D341Med (cell line): ENCODE measurements at regions not wholly inside any gene's neighbourhood (a gene's known extent, or its start where the extent isn't known, plus 50 kb on each side); places are given as distances from the start of the nearest gene placed in this dataset.
A peak's percentile ranks its signal among the peaks of the same experiment; 100 is the strongest.
"Not testable (repeated sequence)": the region's sequence is repeated elsewhere in the genome, so short reads cannot be mapped to it uniquely, and the experiment has no call there.

ENCODE experiments used
- DNase-seq: peaks from one replicate; pipeline ENCODE4 v3.0.0; 2012; ENCODE audit warnings: low spot score

DNA sequence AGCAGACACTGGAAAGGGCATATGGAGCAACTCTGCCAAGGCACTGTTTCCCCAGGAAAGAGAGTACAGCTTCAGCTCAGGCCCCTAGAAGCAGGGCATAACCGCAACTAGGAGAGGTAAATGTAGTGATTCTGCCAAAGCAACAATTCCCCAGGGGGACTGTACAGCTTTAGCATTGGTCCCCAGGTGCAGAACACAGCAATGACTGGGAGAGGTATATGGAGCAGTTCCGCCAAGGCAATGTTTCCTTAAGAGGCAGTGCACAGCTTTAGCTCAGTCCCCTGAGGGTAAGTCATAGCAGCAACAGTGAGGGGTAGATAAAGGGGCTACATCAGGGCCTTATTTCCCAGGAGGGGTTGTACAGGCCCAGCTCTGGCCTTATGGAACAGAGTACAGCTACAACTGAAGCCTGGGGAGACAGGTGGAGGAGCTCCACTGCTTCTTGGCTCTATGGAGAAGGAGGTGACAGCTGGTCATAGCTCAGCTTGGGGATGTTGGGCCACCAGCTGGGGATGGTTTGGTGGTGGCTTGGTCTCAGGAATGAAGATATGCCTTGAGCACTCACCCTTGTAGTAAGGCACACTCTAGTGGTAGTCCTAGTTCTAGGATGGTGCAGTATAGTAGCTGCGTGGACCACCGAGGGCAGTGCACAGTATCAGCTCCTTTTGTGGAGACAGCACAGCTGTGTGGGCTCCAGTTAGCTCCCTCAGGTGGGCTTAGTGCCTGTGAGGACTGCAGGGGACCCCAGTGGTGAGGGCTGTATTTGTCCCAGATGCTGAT lies 582.7 kb downstream of the PTPRC start:
- no peak for DNase-seq

- DNase-seq, result no peak
These were observed 585.1 kb downstream of the PTPRC start for GRCh38 chr1:199223936-199224335.

DNA sequence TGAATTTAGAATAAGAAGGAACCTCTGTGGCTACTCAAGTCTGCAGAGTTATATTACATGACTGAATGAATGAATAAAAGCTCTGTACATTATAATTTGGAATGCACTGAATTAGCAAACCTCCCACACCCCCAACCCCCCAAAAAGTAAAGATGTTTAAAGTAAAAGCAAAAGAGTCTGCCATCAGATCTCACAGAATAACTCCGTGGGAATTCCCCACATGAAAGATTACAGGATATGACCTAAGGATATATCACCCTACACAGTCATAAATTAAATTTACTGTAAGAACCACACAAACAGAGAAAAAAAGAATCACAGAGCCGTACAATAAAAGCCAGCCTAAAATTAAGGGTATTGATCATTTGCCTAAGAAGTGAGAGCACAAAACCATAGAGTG lies 587.3 kb downstream of the PTPRC start:
- no peak for DNase-seq

DNA sequence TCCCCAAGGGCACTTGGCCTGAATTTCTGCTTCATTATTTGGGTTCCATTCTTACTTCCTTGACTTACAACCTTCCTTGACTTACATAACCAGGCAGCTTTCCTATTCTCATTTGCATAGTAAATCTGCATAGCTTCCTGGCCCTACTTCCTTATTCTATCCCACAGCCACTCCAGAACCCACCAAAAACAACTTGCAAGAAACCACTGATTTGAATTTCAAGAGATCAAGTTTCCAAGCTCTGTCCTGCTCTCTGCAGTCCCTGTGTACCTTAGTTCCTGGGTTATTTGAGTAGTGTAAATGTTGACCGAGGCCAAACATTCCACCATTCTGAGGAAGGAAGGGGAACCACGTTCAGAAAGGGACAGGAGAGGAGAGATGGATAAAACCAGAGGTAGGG lies 603.3 kb downstream of the PTPRC start:
- DNase-seq, result no peak

DNA sequence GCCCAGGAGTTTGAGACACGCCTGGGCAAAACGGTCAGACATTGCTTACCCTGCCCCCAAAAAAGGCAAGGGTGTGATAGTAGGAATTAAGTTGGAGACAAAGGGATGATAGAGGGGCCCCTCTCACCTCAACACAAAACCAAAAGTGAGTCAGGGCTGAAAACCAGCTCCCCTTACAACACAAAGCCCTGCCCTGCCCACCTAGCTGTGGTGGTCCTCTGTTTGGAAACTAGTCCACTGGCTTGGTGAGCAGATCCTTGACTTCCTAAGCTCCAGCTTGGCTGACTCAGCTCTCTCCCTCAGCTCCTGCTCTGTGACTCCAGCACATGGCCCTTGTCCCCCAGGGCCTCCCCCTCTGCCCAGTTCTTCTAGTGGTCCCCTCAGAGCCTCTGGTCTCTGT lies 603.8 kb downstream of the PTPRC start:
- no peak for DNase-seq

GRCh38 chr1:199243423-199244061 lies 604.7 kb downstream of the PTPRC start:
- peak; percentile 87 for DNase-seq

GRCh38 chr1:199245946-199246345 lies 607.1 kb downstream of the PTPRC start:
- no peak for DNase-seq

DNA sequence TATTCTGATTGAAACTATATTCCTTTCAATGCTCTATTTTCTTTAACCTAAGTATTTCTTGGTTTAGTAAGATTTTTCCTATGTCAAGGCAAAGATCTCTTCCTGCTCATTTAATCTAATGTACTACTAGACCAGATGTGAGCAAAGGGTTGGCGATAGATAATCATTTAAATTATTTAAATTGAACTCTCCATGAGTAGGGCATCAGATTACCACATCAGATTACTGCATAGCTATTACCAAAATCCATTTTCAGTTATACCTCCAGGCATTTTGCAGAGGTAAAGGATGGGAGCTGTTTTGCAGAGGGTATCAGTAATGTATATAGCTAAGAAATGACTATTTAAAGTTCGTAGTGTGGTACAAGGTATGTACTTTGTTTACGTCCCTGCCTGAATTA lies 607.9 kb downstream of the PTPRC start:
- no peak for DNase-seq

DNA sequence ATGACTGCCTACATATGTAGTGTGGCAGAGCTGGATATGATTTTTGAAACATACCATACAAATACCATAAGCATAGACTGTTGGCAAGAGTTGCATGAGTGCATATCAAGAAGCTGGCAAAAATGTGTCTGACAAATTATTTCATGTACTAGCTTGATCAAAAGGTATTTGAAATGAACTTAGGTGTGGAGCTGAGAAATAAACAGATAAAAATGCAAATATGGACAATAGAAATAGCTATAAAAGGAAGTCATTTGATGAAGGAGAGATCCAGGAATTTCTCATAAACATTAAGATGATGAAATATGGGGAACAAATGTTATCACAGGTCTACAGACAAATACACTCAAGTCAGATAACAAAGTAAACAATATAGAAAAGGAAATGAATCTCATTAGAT lies 609.1 kb downstream of the PTPRC start:
- no peak for DNase-seq

GRCh38 chr1:199254040-199254439 lies 615.2 kb downstream of the PTPRC start:
- not testable (repeated sequence) for DNase-seq

- DNase-seq, result no peak
These were observed 622.5 kb downstream of the PTPRC start for GRCh38 chr1:199261328-199261727.

- no peak for DNase-seq
These were observed 625.4 kb downstream of the PTPRC start for GRCh38 chr1:199264283-199264682.

DNA sequence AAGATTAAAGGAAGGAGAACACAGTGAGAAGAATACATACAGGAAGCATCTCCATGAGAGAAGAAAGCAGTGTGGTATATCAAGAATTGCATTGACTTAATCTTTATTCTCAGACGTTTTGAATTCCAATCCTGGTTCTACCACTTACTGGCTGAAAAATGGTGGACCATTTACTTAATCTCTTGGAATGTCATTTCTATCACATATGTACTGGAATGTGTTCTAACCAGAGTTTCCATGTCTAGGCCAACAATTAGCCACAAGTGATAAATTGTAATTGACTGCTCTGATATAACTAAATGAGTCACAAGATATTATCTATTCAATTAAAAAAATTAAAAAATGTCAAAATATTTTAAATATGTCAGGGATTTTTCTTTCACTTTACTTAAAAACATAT lies 626.1 kb downstream of the PTPRC start:
- DNase-seq, result no peak

- DNase-seq, result no peak
These were observed 626.5 kb downstream of the PTPRC start for GRCh38 chr1:199265319-199265718.

- no peak for DNase-seq
These were observed 630.4 kb downstream of the PTPRC start for GRCh38 chr1:199269241-199269640.

DNA sequence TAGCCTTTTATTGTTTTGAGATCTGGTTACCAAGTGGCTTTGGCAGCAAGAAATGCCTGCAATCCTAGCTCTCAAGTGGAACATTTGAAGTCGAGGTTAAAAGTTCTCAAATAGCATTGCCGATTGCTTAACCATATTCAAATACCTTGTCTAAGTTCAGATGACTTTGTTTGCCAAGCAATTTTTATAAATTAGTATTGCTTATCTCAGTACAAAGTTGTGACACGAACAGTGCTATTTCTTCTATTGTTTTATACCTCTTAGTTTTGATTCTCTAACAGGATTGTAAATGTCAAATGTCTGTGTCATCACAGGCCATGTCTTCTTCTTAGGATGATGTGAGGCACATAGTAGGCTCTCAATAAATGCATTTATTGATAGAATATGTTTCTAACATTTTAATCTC lies 633.3 kb downstream of the PTPRC start:
- DNase-seq, result no peak

- DNase-seq, result no peak
These were observed 633.8 kb downstream of the PTPRC start for GRCh38 chr1:199272628-199273086.

DNA sequence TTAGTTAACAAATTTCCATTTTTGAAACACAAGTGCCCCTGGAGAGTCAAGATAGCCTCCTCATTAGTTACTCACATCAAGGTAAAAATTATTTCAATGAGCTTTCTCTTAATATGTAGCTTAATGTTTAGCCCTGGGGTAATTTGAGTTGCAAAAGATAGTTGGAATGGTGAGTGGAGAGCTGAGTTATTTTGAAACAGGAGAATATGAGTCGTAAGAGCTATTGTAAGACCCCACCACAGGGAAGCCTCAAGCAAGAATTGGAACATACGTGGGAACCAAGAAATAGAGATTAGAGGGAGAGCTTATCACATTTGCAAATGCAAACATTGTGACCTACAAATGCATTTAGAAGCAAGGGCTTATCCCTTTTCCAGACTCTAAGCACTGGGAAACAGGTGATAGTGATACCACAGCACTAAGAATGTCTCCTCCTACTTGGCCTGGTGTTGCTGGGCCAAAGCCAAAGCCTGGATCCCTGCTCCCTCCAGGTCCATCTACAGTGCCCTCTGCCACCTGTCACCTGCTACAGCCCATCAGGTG lies 635.1 kb downstream of the PTPRC start:
- no peak for DNase-seq

DNA sequence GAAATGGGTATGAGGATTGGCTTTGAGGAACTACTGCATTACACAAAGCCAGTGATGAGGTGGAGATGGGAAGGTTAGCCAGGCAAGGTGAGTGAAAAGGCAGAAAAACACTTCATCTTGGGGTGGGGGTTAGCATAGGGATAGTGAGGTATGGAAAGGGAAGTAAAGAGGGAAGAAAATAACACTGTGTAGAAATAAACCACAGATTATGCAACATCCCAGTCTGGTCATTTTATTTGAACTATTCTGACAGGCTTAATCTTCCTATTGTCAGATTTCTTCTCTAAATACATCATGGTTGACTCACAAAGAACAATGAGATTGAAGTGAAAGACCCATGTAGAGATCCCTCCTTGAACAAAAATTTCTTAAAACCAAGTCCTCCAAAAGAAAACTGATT lies 640.2 kb downstream of the PTPRC start:
- no peak for DNase-seq

GRCh38 chr1:199279872-199280645 lies 641.2 kb downstream of the PTPRC start:
- no peak for DNase-seq

DNA sequence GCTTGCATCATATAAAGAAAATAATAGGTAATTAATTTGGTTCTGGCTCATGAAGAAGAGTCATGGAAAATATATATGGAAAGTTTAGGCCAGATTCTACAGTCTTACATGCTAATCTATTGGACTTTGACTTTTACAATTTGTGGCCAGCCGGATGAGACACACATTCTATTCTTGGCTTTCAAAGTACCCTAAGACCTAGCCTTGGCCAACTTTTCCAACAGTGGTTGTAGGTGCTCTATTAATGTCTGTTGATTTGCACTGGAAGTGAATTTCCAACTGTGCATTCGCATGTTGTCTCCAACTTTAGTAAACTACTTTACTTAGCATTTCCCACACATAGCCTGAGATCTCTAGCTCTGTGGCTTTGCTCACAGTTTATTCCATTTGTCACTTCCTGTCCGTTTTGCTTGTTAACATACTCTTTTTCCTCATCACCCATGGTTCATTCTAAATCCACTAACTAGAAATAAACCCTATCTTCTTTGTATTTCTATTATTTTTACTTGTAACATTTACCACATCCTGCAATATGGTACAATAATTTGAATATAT lies 644.0 kb downstream of the PTPRC start:
- DNase-seq, result no peak

- DNase-seq, result no peak
These were observed 645.0 kb downstream of the PTPRC start for GRCh38 chr1:199283794-199284193.
